Large intestine (tissue), 3 donors: ENCODE measurements at regions not wholly inside any gene's neighbourhood (a gene's known extent, or its start where the extent isn't known, plus 50 kb on each side); places are given as distances from the start of the nearest gene placed in this dataset.

Experiments
- DNase-seq, 2 donors: peaks; one replicate each; pipeline versions ENCODE4 v3.0.0 to v3.0.0-alpha.2; 2013
- H3K27ac ChIP-seq: one replicate; pipeline ENCODE4 v1.5.1; 2013; ENCODE audit warnings: low read length
- H3K27me3 ChIP-seq: 2 replicates; pipeline ENCODE4 v1.6.1; 2013; ENCODE audit warnings: low read length; ENCODE audit not compliant: control insufficient read depth, insufficient read depth
- H3K36me3 ChIP-seq: 2 replicates; pipeline ENCODE4 v1.6.1; 2013; ENCODE audit warnings: low read length; ENCODE audit not compliant: control insufficient read depth, insufficient read depth
- H3K4me1 ChIP-seq: one replicate; pipeline ENCODE4 v1.6.1; 2013; ENCODE audit warnings: low read length; ENCODE audit not compliant: control insufficient read depth, insufficient read depth
- H3K4me3 ChIP-seq: one replicate; pipeline ENCODE4 v1.5.1; 2013; ENCODE audit warnings: low read length
- H3K9me3 ChIP-seq: one replicate; pipeline ENCODE4 v1.6.1; 2013; ENCODE audit warnings: mild to moderate bottlenecking, low read depth, low read length, moderate library complexity; ENCODE audit not compliant: control insufficient read depth
- WGBS: methylation state at CpG from one replicate; pipeline ENCODE4 v1.1.5; 2013; ENCODE audit warnings: low lambda C conversion rate; ENCODE audit not compliant: insufficient coverage; 5-methylcytosine and 5-hydroxymethylcytosine counted together

DNA sequence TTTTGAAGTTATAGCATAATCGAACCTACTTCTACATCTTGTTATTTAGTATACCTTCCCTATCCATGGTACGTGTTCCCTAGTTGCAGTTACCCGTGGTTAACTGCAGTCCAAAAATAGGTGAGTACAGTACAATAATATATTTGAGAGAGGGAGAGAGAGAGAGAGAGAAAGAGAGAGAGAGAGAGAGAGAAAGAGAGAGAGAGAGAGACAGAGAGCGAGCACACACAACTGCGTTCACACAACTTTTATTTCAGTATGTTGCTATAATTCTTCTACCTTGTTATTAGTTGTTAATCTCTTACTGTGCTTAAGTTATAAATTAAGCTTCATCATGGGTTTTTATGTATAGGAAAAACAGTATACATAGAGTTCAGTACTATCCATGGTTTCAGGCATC lies 928.1 kb downstream of the TUSC7 start:
- WGBS, result 84% methylated on average over 4 of the region's 5 CpGs
- DNase-seq, result no peak
- Histone ChIP-seq H3K27ac (no peak overlapping the region), H3K27me3 (no peaks in the 10 kb centered on the region), H3K9me3 (no peaks in the 10 kb centered on the region), H3K4me3 (no peak overlapping the region), H3K36me3 (no peaks in the 10 kb centered on the region), H3K4me1 (no peaks in the 10 kb centered on the region)

DNA sequence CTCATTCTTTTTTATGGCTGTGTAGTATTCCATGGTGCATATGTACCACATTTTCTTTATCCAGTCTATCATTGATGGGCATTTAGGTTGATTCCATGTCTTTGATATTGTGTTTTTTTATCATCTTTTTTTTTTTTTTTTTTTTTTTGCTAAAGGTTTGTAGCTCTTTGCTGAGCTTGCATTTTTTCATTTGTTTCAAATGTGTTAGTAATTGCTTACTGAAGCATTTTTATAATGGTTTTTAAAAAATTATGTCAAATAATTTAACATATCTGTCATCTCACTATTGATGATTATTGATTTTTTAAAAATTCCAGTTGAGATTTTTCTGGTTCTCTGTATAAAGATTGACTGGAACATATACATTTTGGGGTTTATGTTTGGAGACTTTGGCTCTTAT lies 934.6 kb downstream of the TUSC7 start:
- no peak for DNase-seq
- no peaks in the 10 kb centered on the region for H3K36me3 ChIP-seq
- no peak overlapping the region for H3K4me3 ChIP-seq
- H3K4me1 ChIP-seq, result no peaks in the 10 kb centered on the region
- H3K27me3 ChIP-seq, result no peaks in the 10 kb centered on the region
- H3K9me3 ChIP-seq, result no peaks in the 10 kb centered on the region
- H3K27ac ChIP-seq, result no peak overlapping the region

DNA sequence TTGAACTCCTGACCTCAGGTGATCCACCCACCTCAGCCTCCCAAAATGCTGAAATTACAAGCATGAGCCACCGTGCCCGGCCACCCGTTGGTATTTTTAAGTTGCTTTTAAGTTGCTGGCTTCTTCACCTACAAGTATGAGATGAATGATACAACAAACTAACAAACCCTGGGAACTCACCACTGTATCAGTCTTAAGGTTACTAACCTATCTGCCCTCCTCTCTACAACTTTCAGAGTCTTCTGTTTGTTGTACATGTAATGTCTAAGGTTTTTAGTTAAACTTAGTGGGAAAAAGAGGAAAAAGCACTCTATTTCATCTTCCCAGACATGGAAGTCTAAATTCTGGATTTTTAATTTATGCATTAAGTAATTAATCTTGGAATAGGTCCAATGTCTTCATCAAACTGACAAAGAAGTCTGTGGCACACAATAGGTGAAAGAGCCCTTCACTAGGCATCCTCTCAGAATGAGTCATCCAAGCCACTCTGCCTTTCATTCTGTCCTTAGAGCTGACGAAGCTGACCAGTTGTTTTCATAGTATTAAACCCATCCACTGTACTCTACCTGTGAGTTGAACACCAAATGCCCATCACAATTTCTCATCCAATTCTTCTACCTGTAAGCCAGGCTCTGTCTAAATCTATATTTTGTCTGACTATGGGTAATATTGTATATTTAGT lies 936.1 kb downstream of the TUSC7 start:
- Histone ChIP-seq H3K36me3 (no peaks in the 10 kb centered on the region), H3K4me1 (no peaks in the 10 kb centered on the region), H3K27me3 (no peaks in the 10 kb centered on the region), H3K27ac (no peak overlapping the region), H3K4me3 (no peak overlapping the region), H3K9me3 (no peaks in the 10 kb centered on the region)
- no peak for DNase-seq
- whole genome bisulfite sequencing, result no CpG with 5 or more reads among the region's 4 CpGs

DNA sequence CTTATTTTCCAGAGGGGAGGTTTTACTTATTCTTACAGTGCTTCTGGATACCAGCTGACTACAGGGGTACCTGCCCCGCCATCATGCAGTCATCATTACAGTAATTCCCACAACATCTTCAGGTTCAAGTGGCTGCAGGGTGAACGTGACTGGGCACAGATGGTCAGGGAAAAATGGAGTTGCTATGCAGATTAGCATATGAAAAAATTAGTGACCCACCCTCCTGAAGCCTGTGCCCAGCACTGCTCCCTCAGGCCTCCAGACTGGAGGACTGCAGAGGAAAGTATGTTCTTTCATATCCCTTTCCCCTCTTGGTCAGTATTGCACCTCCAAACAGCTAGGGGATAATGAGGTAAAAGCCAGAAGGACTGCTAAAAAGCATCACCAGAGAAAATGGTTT lies 937.9 kb downstream of the TUSC7 start:
- no peaks in the 10 kb centered on the region for H3K36me3 ChIP-seq
- H3K27ac ChIP-seq, result no peak overlapping the region
- no peaks in the 10 kb centered on the region for H3K4me1 ChIP-seq
- H3K4me3 ChIP-seq, result no peak overlapping the region
- WGBS, result no CpG with 5 or more reads among the region's 2 CpGs
- no peaks in the 10 kb centered on the region for H3K9me3 ChIP-seq
- no peaks in the 10 kb centered on the region for H3K27me3 ChIP-seq
- no peak for DNase-seq

DNA sequence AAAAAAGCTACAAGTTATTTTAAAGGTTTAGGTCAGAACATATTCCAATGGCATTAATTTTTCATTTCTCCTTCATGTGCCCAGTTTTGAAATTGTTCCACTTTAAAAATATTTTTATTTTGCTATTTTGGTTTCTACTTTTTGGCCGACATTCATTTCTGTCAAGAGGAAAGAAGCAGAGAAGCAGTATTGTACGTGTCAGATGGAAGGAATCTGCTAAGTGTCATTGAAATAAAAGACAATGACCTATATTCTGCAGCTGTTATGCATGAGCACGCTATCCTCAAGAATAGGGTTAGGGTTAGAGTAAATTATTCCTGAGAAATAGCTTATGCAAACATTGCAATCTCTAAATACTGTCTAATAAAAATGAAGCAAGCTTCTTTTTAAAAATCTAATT lies 941.7 kb downstream of the TUSC7 start:
- Histone ChIP-seq H3K4me3 (no peak overlapping the region), H3K4me1 (no peaks in the 10 kb centered on the region), H3K9me3 (no peaks in the 10 kb centered on the region), H3K36me3 (no peaks in the 10 kb centered on the region), H3K27me3 (no peaks in the 10 kb centered on the region), H3K27ac (no peak overlapping the region)
- 68% methylated on average over 2 of the region's 3 CpGs for WGBS
- DNase-seq, result no peak

DNA sequence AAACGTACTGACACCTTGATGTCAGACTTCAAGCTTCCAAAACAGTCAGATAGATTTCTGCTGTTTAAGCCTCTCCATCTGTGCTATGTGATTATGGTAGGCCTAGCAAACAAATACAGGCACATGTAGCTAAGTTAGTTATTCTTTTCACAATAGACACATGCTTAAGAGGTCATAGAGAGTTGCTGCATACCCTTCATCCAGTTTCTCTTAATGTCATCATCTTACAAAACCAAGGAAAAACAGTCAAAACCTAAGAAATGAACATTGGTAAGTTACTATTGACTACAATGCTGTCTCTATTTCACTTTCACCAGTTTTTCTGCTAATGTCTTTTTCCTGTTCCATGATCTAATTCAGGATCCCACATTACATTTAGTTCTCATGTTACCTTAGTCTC lies 946.8 kb downstream of the TUSC7 start:
- Histone ChIP-seq H3K4me1 (no peaks in the 10 kb centered on the region), H3K36me3 (no peaks in the 10 kb centered on the region), H3K4me3 (no peak overlapping the region), H3K9me3 (no peaks in the 10 kb centered on the region), H3K27me3 (no peaks in the 10 kb centered on the region), H3K27ac (no peak overlapping the region)
- no peak for DNase-seq
- no CpG with 5 or more reads among the region's 1 CpG for WGBS

DNA sequence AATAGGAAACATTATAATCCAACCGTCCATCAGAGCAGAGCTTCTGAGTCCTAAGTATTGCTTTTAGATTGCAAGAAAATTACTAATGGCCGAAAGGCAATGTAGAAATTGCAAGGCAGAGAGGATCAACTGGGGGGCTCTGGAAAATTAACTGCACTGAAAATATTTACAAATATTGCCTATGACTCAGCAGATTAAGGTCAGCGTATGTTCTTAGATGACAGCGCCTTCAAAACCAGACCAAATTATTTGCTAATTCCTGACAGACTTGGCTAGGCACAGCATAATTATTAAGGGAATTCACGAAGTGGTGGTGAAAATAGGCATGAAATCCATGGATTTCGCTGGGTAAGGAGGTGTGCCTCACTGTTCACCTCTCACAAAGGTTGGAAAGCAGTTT lies 947.7 kb downstream of the TUSC7 start:
- no peaks in the 10 kb centered on the region for H3K9me3 ChIP-seq
- H3K27ac ChIP-seq, result no peak overlapping the region
- H3K36me3 ChIP-seq, result no peaks in the 10 kb centered on the region
- no peaks in the 10 kb centered on the region for H3K27me3 ChIP-seq
- 75% methylated on average over 2 of the region's 6 CpGs for WGBS
- DNase-seq, result no peak
- H3K4me3 ChIP-seq, result no peak overlapping the region
- no peaks in the 10 kb centered on the region for H3K4me1 ChIP-seq

DNA sequence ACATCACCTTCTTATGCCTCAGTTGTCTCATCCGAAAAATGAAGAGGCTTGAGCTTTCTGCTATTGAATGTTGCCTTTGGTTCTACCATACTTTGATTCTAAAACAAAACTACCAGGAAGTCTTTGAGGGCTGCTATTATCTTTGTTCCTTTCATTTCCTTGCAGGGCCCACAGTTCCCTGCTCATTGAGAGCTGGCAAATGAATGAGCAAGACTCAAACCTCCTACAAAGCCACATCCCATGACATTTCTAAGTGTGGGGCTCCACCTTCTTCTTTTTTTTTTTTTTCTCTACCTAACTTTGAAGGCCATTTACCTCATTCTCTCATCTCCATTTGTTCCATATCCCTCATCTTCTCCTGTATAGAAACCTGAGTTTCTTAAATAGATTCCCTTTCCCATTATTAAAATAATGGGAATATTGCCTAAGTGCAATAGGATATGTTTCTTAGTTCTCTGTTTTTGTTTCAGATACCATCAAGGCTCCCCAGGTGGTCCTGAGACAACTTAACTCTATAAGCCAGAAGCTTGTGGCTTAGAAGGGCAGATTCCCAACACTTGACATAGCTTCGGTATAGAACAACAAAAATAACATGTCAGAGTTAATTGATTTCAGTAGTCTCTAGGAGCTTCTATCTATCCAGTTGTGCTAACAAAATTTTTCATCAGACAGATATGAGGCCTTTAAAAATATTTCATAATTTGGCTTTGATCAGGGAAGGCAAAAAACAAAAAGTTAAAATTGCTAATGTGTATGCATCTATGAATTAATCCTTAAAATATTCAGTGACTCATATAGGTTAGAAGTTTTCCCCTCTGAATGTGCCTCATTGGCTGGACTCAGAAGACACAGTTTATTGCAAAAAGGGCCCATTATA lies 951.6 kb downstream of the TUSC7 start:
- Histone ChIP-seq H3K9me3 (no peaks in the 10 kb centered on the region), H3K27ac (no peak overlapping the region), H3K27me3 (no peaks in the 10 kb centered on the region), H3K4me1 (no peaks in the 10 kb centered on the region), H3K36me3 (no peaks in the 10 kb centered on the region), H3K4me3 (no peak overlapping the region)
- no CpG with 5 or more reads among the region's 2 CpGs for WGBS
- no peak for DNase-seq

DNA sequence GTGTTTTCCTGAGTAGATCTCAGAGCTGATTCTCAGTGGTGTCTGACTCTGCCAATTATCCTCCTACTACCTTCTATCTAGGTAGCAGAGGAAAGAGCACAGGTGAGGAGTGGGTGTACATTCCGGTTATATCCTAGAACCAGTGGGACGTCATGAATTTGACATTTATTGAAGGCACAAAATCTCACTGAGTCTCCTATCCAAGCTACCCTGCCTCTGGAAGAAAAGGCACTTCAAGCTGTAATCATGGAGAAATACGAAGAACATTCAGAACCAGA lies 952.2 kb downstream of the TUSC7 start:
- no peaks in the 10 kb centered on the region for H3K27me3 ChIP-seq
- no peaks in the 10 kb centered on the region for H3K9me3 ChIP-seq
- DNase-seq, result no peak
- no peak overlapping the region for H3K27ac ChIP-seq
- H3K36me3 ChIP-seq, result no peaks in the 10 kb centered on the region
- no CpG with 5 or more reads among the region's 3 CpGs for WGBS
- H3K4me3 ChIP-seq, result no peak overlapping the region
- H3K4me1 ChIP-seq, result no peaks in the 10 kb centered on the region

DNA sequence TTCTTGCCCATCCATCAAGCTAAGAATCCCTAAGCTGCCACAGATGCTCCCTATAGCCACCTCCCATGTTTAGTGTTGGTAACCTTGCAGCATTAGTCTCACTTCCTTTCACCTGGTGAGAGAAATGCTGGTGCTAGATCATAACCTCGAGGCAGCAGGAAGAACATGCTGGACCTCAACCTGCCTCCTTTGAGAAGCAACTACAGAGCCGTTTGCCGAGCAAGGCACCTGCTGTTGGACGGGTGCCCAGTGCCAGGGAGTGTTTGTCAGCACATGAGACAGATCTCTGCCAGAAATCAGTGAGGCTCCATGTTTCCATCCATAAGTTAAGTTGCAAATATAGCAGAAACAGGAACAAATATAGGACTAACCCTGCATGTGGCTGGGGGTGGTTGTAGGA lies 955.7 kb downstream of the TUSC7 start:
- Histone ChIP-seq H3K27ac (no peak overlapping the region), H3K4me1 (no peaks in the 10 kb centered on the region), H3K4me3 (no peak overlapping the region), H3K27me3 (no peaks in the 10 kb centered on the region), H3K9me3 (no peaks in the 10 kb centered on the region), H3K36me3 (no peaks in the 10 kb centered on the region)
- DNase-seq, result no peak
- no CpG with 5 or more reads among the region's 4 CpGs for WGBS

DNA sequence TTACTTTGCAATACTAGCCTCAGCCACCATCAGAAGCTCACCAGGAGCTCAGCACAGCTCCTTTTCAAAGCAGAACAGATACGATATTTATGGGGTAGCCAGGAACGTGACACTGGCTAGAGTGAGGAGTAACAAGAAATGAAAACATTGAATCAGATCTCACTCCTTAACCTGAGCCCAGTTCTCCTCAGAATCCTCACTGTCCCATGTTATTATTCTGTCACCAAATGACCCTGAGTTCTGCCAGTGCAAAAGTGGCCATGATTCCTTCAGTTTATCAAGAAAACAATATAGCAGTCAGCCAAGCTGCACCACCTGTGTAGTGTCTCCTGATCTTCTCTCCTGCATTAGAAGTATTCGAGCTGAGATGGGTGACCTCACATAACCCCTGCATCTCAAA lies 956.7 kb downstream of the TUSC7 start:
- H3K36me3 ChIP-seq, result no peaks in the 10 kb centered on the region
- WGBS, result no CpG with 5 or more reads among the region's 3 CpGs
- H3K9me3 ChIP-seq, result no peaks in the 10 kb centered on the region
- DNase-seq, result peak in 1 of 2 donors; percentile 8
- H3K27ac ChIP-seq, result no peak overlapping the region
- H3K4me1 ChIP-seq, result no peaks in the 10 kb centered on the region
- no peak overlapping the region for H3K4me3 ChIP-seq
- H3K27me3 ChIP-seq, result no peaks in the 10 kb centered on the region
